Keratinocyte (primary cell): ENCODE measurements at regions not wholly inside any gene's neighbourhood (a gene's known extent, or its start where the extent isn't known, plus 50 kb on each side); places are given as distances from the start of the nearest gene placed in this dataset.

Experiments
- DNase-seq: peaks from one replicate; pipeline ENCODE4 v3.0.0-alpha.2; 2011; ENCODE audit warnings: low read depth, missing footprints, low spot score
- FAIRE-seq: peaks from 2 replicates; lab custom pipeline; 2011; peaks lifted over from hg19 to GRCh38; lab: Jason Lieb, UNC
- H2AFZ ChIP-seq: 2 replicates; pipeline ENCODE4 v1.6.0; 2012; ENCODE audit warnings: low read length, control low read depth, inconsistent platforms; ENCODE audit not compliant: control insufficient read depth
- H3K27ac ChIP-seq: 2 replicates; pipeline ENCODE4 v1.5.1; 2011; ENCODE audit warnings: low read length; ENCODE audit not compliant: control insufficient read depth, insufficient read depth
- H3K27me3 ChIP-seq: 3 replicates; pipeline ENCODE4 v1.6.0; 2011; ENCODE audit warnings: low read length; ENCODE audit not compliant: control insufficient read depth, insufficient read depth; ENCODE audit errors: extremely low read depth
- H3K36me3 ChIP-seq, 2 experiments: 2 replicates in 1 of 2; 3 replicates in 1 of 2; pipeline ENCODE4 v1.5.1; 2011; ENCODE audit warnings: low read length in 2 of 2, mild to moderate bottlenecking in 1 of 2; ENCODE audit not compliant: control insufficient read depth in 2 of 2, insufficient read depth in 2 of 2; ENCODE audit errors: extremely low read depth in 1 of 2
- H3K4me1 ChIP-seq: 3 replicates; pipeline ENCODE4 v1.5.1; 2011; ENCODE audit warnings: low read length; ENCODE audit not compliant: control insufficient read depth, insufficient read depth; ENCODE audit errors: extremely low read depth
- H3K4me2 ChIP-seq: 3 replicates; pipeline ENCODE4 v1.6.0; 2011; ENCODE audit warnings: low read depth, low read length; ENCODE audit not compliant: control insufficient read depth, insufficient read depth; ENCODE audit errors: extremely low read depth
- H3K4me3 ChIP-seq, 3 experiments: fragments of 200-600 bp in 1 of 3; sonication (generic) in 1 of 3; 2 replicates in 2 of 3; 3 replicates in 1 of 3; pipeline ENCODE4 v1.5.1; 2011 to 2016; ENCODE audit warnings: low read length in 3 of 3, mild to moderate bottlenecking in 3 of 3, control low read depth in 2 of 3, inconsistent platforms in 1 of 3, low read depth in 1 of 3, mixed read lengths in 1 of 3, mixed run types in 1 of 3, moderate library complexity in 1 of 3; ENCODE audit not compliant: control insufficient read depth in 2 of 3, insufficient read depth in 2 of 3; ENCODE audit errors: extremely low read depth in 1 of 3
- H3K79me2 ChIP-seq: 2 replicates; pipeline ENCODE4 v1.6.0; 2012; ENCODE audit warnings: low read length; ENCODE audit not compliant: control insufficient read depth, insufficient read depth
- H3K9ac ChIP-seq: 3 replicates; pipeline ENCODE4 v1.6.0; 2011; ENCODE audit warnings: low read length; ENCODE audit not compliant: control insufficient read depth, insufficient read depth; ENCODE audit errors: extremely low read depth
- H3K9me1 ChIP-seq: 3 replicates; pipeline ENCODE4 v1.6.0; 2011; ENCODE audit warnings: low read length; ENCODE audit not compliant: control insufficient read depth, insufficient read depth; ENCODE audit errors: extremely low read depth
- H3K9me3 ChIP-seq: 2 replicates; pipeline ENCODE4 v1.5.1; 2012; ENCODE audit warnings: low read depth, low read length; ENCODE audit not compliant: control insufficient read depth
- H4K20me1 ChIP-seq: 3 replicates; pipeline ENCODE4 v1.6.0; 2011; ENCODE audit warnings: low read length; ENCODE audit not compliant: control insufficient read depth, insufficient read depth; ENCODE audit errors: extremely low read depth
- EZH2 ChIP-seq: IDR thresholded peaks from one replicate; pipeline ENCODE4 v1.6.1; 2012; ENCODE audit warnings: inconsistent platforms, mild to moderate bottlenecking, low read length, moderate library complexity
- dilution Hi-C: fragments of 300-500 bp; cut with MboI; formaldehyde crosslinking; loops from one replicate; pipeline ENCODE4 v1.7.0; 2020; ENCODE audit warnings: low sequenced_read_pairs; ENCODE audit not compliant: extremely low pct_ligation_motif_present
- TF ChIP-seq, protein P1 (sequence below), 3 experiments: IDR thresholded peaks in 1 of 3; conservative IDR thresholded peaks in 1 of 3; optimal IDR thresholded peaks in 1 of 3; 2 replicates in 2 of 3; 3 replicates in 1 of 3; pipeline versions ENCODE3 to v1.5.1; 2011; ENCODE audit warnings: low read length in 3 of 3, mild to moderate bottlenecking in 3 of 3, moderate library complexity in 2 of 3, control low read depth in 1 of 3, inconsistent platforms in 1 of 3; ENCODE audit not compliant: insufficient read depth in 2 of 3; ENCODE audit errors: extremely low read depth in 1 of 3

DNA sequence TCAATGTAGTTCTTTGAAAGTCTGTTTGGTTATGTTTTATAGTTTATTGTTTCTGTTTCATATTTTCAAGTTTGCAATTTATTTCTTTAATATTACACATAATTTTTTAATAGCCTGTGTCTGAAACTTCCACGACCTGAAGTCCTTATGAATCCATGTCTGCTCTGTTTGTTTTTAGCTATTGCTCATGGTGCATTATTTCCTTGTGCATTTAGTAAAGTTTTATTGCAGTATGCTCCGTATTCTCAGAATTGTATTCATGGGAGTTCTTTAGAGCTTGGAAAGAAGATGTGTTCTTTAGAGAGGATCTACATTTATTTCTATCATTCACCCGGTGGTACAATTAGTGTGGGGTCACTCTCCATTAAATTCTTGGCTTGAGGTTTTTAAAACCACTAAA is 133.2 kb upstream of the NFIB start:
- no peak for TF ChIP-seq EZH2
- TF ChIP-seq, protein P1, sequence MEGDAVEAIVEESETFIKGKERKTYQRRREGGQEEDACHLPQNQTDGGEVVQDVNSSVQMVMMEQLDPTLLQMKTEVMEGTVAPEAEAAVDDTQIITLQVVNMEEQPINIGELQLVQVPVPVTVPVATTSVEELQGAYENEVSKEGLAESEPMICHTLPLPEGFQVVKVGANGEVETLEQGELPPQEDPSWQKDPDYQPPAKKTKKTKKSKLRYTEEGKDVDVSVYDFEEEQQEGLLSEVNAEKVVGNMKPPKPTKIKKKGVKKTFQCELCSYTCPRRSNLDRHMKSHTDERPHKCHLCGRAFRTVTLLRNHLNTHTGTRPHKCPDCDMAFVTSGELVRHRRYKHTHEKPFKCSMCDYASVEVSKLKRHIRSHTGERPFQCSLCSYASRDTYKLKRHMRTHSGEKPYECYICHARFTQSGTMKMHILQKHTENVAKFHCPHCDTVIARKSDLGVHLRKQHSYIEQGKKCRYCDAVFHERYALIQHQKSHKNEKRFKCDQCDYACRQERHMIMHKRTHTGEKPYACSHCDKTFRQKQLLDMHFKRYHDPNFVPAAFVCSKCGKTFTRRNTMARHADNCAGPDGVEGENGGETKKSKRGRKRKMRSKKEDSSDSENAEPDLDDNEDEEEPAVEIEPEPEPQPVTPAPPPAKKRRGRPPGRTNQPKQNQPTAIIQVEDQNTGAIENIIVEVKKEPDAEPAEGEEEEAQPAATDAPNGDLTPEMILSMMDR (optimal IDR thresholded peaks at IDR 0.05 in 1 of 3, IDR thresholded peaks at IDR 0.05 in 1 of 3, conservative IDR thresholded peaks at IDR 0.05 in 1 of 3; ENCODE audit: extremely low read depth in 1 of 3, insufficient read depth in 2 of 3, low read length in 3 of 3), result no peak
- FAIRE-seq (no peak), DNase-seq (no peak)
- no peaks in the 10 kb centered on the region for H3K9me1 ChIP-seq
- H4K20me1 ChIP-seq, result no peaks in the 10 kb centered on the region
- no peak overlapping the region for H2AFZ ChIP-seq
- H3K36me3 ChIP-seq, result no peaks in the 10 kb centered on the region
- no peak overlapping the region for H3K4me2 ChIP-seq
- H3K9me3 ChIP-seq, result no peaks in the 10 kb centered on the region
- dilution Hi-C loops, result no loop called here
- H3K9ac ChIP-seq, result no peak overlapping the region
- H3K27ac ChIP-seq, result no peak overlapping the region
- no peaks in the 10 kb centered on the region for H3K79me2 ChIP-seq
- H3K27me3 ChIP-seq, result no peaks in the 10 kb centered on the region
- no peak overlapping the region for H3K4me3 ChIP-seq
- H3K4me1 ChIP-seq, result no peaks in the 10 kb centered on the region

GRCh38 chr9:14445946-14446345 is 132.0 kb upstream of the NFIB start:
- Histone ChIP-seq H3K9ac (no peak overlapping the region), H3K4me1 (no peaks in the 10 kb centered on the region), H3K27ac (no peak overlapping the region), H2AFZ (no peak overlapping the region), H4K20me1 (no peaks in the 10 kb centered on the region), H3K36me3 (no peaks in the 10 kb centered on the region), H3K79me2 (no peaks in the 10 kb centered on the region), H3K9me3 (no peaks in the 10 kb centered on the region), H3K9me1 (no peaks in the 10 kb centered on the region), H3K4me2 (no peak overlapping the region), H3K27me3 (no peaks in the 10 kb centered on the region), H3K4me3 (no peak overlapping the region)
- TF ChIP-seq, protein P1 (optimal IDR thresholded peaks at IDR 0.05 in 1 of 3, IDR thresholded peaks at IDR 0.05 in 1 of 3, conservative IDR thresholded peaks at IDR 0.05 in 1 of 3; ENCODE audit: extremely low read depth in 1 of 3, insufficient read depth in 2 of 3, low read length in 3 of 3), result no peak
- no peak for TF ChIP-seq EZH2
- no peak for FAIRE-seq
- DNase-seq, result no peak
- dilution Hi-C loops, result no loop called here
